ENCODE measurements at regions not wholly inside any gene's neighbourhood (a gene's known extent, or its start where the extent isn't known, plus 50 kb on each side); places are given as distances from the start of the nearest gene placed in this dataset.
"Not testable (repeated sequence)": the region's sequence is repeated elsewhere in the genome, so short reads cannot be mapped to it uniquely, and the experiment has no call there.

- peaks cover 13% of the 10 kb centered on the region for H3K27me3 Mint-ChIP-seq
- no peaks in the 10 kb centered on the region for H3K4me1 Mint-ChIP-seq (ENCODE audit: low read depth)
- no peak overlapping the region for H3K27ac Mint-ChIP-seq
- DNase-seq, result no peak
- ChIA-PET POLR2A (no interaction called here), CTCF (interaction anchor here (0.6 kb wide), 1 partner anchor 10 kb away, joined by 3 read pairs; no protein-coding TSS in a partner anchor)
- no peaks in the 10 kb centered on the region for H3K36me3 Mint-ChIP-seq
- H3K4me3 Mint-ChIP-seq, result no peak overlapping the region
- intact Hi-C loops (cut with micrococcal nuclease), result no loop called here
- no peaks in the 10 kb centered on the region for H3K9me3 Mint-ChIP-seq
Measured at GRCh38 chr1:88488237-88488636, 195.8 kb upstream of the PKN2 start.

- no peak for DNase-seq
- H3K9me3 Mint-ChIP-seq, result no peaks in the 10 kb centered on the region
- H3K27me3 Mint-ChIP-seq, result peaks cover 10% of the 10 kb centered on the region
- ChIA-PET POLR2A (no interaction called here), CTCF (no interaction called here)
- no peaks in the 10 kb centered on the region for H3K36me3 Mint-ChIP-seq
- no peaks in the 10 kb centered on the region for H3K4me1 Mint-ChIP-seq (ENCODE audit: low read depth)
- intact Hi-C loops (cut with micrococcal nuclease), result no loop called here
- no peak overlapping the region for H3K4me3 Mint-ChIP-seq
- H3K27ac Mint-ChIP-seq, result no peak overlapping the region
Measured at GRCh38 chr1:88490676-88491075, 193.4 kb upstream of the PKN2 start.

- no peak overlapping the region for H3K4me3 Mint-ChIP-seq
- intact Hi-C loops (cut with micrococcal nuclease), result no loop called here
- no peaks in the 10 kb centered on the region for H3K9me3 Mint-ChIP-seq
- CTCF ChIA-PET, result no interaction called here
- H3K27ac Mint-ChIP-seq, result no peak overlapping the region
- no peaks in the 10 kb centered on the region for H3K36me3 Mint-ChIP-seq
- no peaks in the 10 kb centered on the region for H3K4me1 Mint-ChIP-seq (ENCODE audit: low read depth)
- POLR2A ChIA-PET, result no interaction called here
- peaks cover 8% of the 10 kb centered on the region for H3K27me3 Mint-ChIP-seq
- no peak for DNase-seq
Measured at GRCh38 chr1:88499671-88500070, 184.4 kb upstream of the PKN2 start.

- intact Hi-C loops (cut with micrococcal nuclease), result no loop called here
- ChIA-PET POLR2A (no interaction called here), CTCF (no interaction called here)
- Mint-ChIP-seq H3K4me3 (no peak overlapping the region), H3K27me3 (peaks cover 8% of the 10 kb centered on the region), H3K27ac (no peak overlapping the region), H3K36me3 (no peaks in the 10 kb centered on the region), H3K4me1 (ENCODE audit: low read depth) (no peaks in the 10 kb centered on the region), H3K9me3 (no peaks in the 10 kb centered on the region)
- DNase-seq, result no peak
Measured at GRCh38 chr1:88502886-88503285, 181.2 kb upstream of the PKN2 start.

GRCh38 chr1:88503646-88504045, 180.4 kb upstream of the PKN2 start:
- intact Hi-C loops (cut with micrococcal nuclease), result no loop called here
- ChIA-PET POLR2A (no interaction called here), CTCF (no interaction called here)
- Mint-ChIP-seq H3K27me3 (peaks cover 5% of the 10 kb centered on the region), H3K9me3 (no peaks in the 10 kb centered on the region), H3K4me3 (no peak overlapping the region), H3K27ac (no peak overlapping the region), H3K4me1 (ENCODE audit: low read depth) (no peaks in the 10 kb centered on the region), H3K36me3 (no peaks in the 10 kb centered on the region)
- DNase-seq, result no peak

- H3K36me3 Mint-ChIP-seq, result no peaks in the 10 kb centered on the region
- no peaks in the 10 kb centered on the region for H3K4me1 Mint-ChIP-seq (ENCODE audit: low read depth)
- H3K4me3 Mint-ChIP-seq, result no peak overlapping the region
- POLR2A ChIA-PET, result no interaction called here
- CTCF ChIA-PET, result no interaction called here
- no peaks in the 10 kb centered on the region for H3K9me3 Mint-ChIP-seq
- no peak for DNase-seq
- intact Hi-C loops (cut with micrococcal nuclease), result no loop called here
- peaks cover 5% of the 10 kb centered on the region for H3K27me3 Mint-ChIP-seq
- H3K27ac Mint-ChIP-seq, result no peak overlapping the region
Measured at GRCh38 chr1:88504601-88505000, 179.5 kb upstream of the PKN2 start.

GRCh38 chr1:88509379-88509778, 174.7 kb upstream of the PKN2 start:
- Mint-ChIP-seq H3K9me3 (no peaks in the 10 kb centered on the region), H3K4me1 (ENCODE audit: low read depth) (no peaks in the 10 kb centered on the region), H3K36me3 (no peaks in the 10 kb centered on the region), H3K27ac (no peak overlapping the region), H3K27me3 (peaks cover 3% of the 10 kb centered on the region), H3K4me3 (no peak overlapping the region)
- CTCF ChIA-PET, result interaction anchor here (0.6 kb wide), 1 partner anchor 1622 kb away, joined by 3 read pairs; no protein-coding TSS in a partner anchor
- DNase-seq, result no peak
- POLR2A ChIA-PET, result no interaction called here
- intact Hi-C loops (cut with micrococcal nuclease), result no loop called here

GRCh38 chr1:88514544-88515060, 169.5 kb upstream of the PKN2 start:
- ChIA-PET POLR2A (no interaction called here), CTCF (no interaction called here)
- Mint-ChIP-seq H3K4me1 (ENCODE audit: low read depth) (no peaks in the 10 kb centered on the region), H3K27ac (no peak overlapping the region), H3K36me3 (no peaks in the 10 kb centered on the region), H3K27me3 (peaks cover 5% of the 10 kb centered on the region), H3K4me3 (no peak overlapping the region), H3K9me3 (no peaks in the 10 kb centered on the region)
- DNase-seq, result no peak
- intact Hi-C loops (cut with micrococcal nuclease), result no loop called here

GRCh38 chr1:88517499-88517898, 166.6 kb upstream of the PKN2 start:
- DNase-seq; H3K4me1 Mint-ChIP-seq (ENCODE audit: low read depth); POLR2A ChIA-PET; H3K9me3 Mint-ChIP-seq; H3K36me3 Mint-ChIP-seq; intact Hi-C loops (cut with micrococcal nuclease); H3K27ac Mint-ChIP-seq; H3K4me3 Mint-ChIP-seq; CTCF ChIA-PET; H3K27me3 Mint-ChIP-seq: not testable (repeated sequence)

GRCh38 chr1:88519156-88519555, 164.9 kb upstream of the PKN2 start:
- Mint-ChIP-seq H3K27me3 (peaks cover 4% of the 10 kb centered on the region), H3K9me3 (no peaks in the 10 kb centered on the region), H3K36me3 (no peaks in the 10 kb centered on the region), H3K27ac (no peak overlapping the region), H3K4me1 (ENCODE audit: low read depth) (no peaks in the 10 kb centered on the region), H3K4me3 (no peak overlapping the region)
- POLR2A ChIA-PET, result no interaction called here
- intact Hi-C loops (cut with micrococcal nuclease), result no loop called here
- CTCF ChIA-PET, result no interaction called here
- no peak for DNase-seq

- Mint-ChIP-seq H3K9me3 (no peaks in the 10 kb centered on the region), H3K36me3 (no peaks in the 10 kb centered on the region), H3K4me3 (no peak overlapping the region), H3K4me1 (ENCODE audit: low read depth) (no peaks in the 10 kb centered on the region), H3K27ac (no peak overlapping the region), H3K27me3 (peaks cover 1% of the 10 kb centered on the region)
- CTCF ChIA-PET, result no interaction called here
- POLR2A ChIA-PET, result no interaction called here
- intact Hi-C loops (cut with micrococcal nuclease), result no loop called here
- no peak for DNase-seq
Measured at GRCh38 chr1:88523854-88524528, 160.1 kb upstream of the PKN2 start.

GRCh38 chr1:88526456-88526855, 157.6 kb upstream of the PKN2 start:
- intact Hi-C loops (cut with micrococcal nuclease), result no loop called here
- Mint-ChIP-seq H3K27ac (no peak overlapping the region), H3K9me3 (no peaks in the 10 kb centered on the region), H3K4me3 (no peak overlapping the region), H3K27me3 (no peaks in the 10 kb centered on the region), H3K4me1 (ENCODE audit: low read depth) (no peaks in the 10 kb centered on the region), H3K36me3 (no peaks in the 10 kb centered on the region)
- ChIA-PET CTCF (no interaction called here), POLR2A (no interaction called here)
- no peak for DNase-seq

GRCh38 chr1:88528792-88529191, 155.3 kb upstream of the PKN2 start:
- Mint-ChIP-seq H3K4me1 (ENCODE audit: low read depth) (no peaks in the 10 kb centered on the region), H3K9me3 (no peaks in the 10 kb centered on the region), H3K27me3 (no peaks in the 10 kb centered on the region), H3K4me3 (no peak overlapping the region), H3K36me3 (no peaks in the 10 kb centered on the region), H3K27ac (no peak overlapping the region)
- DNase-seq, result no peak
- POLR2A ChIA-PET, result no interaction called here
- intact Hi-C loops (cut with micrococcal nuclease), result no loop called here
- CTCF ChIA-PET, result no interaction called here

Measured in activated CD4-positive, alpha-beta memory T cell treated with anti-CD3 and anti-CD28 coated beads for 36 hours (primary cell).